ENCODE measurements at regions not wholly inside any gene's neighbourhood (a gene's known extent, or its start where the extent isn't known, plus 50 kb on each side); places are given as distances from the start of the nearest gene placed in this dataset.
"Not testable (repeated sequence)": the region's sequence is repeated elsewhere in the genome, so short reads cannot be mapped to it uniquely, and the experiment has no call there.

- POLR2A ChIA-PET = no interaction called here
- Mint-ChIP-seq H3K27ac (no peak overlapping the region), H3K4me3 (no peak overlapping the region), H3K4me1 (no peaks in the 10 kb centered on the region), H3K27me3 (no peaks in the 10 kb centered on the region), H3K9me3 (peaks cover 0 to 11% (median 6%) of the 10 kb centered on the region in 9 donors), H3K36me3 (no peaks in the 10 kb centered on the region)
- DNase-seq (no peak), ATAC-seq (no peak)
Measured at GRCh38 chr10:55214608-55215007, 413.6 kb upstream of the PCDH15 start.

DNA sequence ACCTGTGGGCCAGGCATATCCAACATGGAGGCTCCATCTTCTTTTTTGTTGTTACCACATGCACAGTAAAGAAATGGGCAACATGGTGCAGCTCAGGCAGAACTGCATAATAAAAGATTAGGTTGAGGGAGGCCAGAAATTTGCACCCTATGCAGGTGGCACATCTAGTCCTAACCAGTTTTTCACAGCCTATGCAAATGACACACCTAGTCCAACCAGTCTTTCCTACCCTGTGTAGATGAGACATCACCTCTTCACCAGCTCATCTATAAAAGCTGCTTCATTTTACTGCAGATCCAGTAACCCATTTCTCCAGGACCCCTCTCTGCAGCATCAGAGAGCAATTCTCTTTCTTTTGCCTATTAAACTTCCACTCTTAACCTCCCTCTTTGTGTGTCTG lies 411.0 kb upstream of the PCDH15 start:
- Mint-ChIP-seq H3K27me3 (no peaks in the 10 kb centered on the region), H3K9me3 (peaks cover 0 to 25% (median 8%) of the 10 kb centered on the region in 9 donors), H3K27ac (no peak overlapping the region), H3K4me3 (no peak overlapping the region), H3K36me3 (no peaks in the 10 kb centered on the region), H3K4me1 (no peaks in the 10 kb centered on the region)
- POLR2A ChIA-PET = no interaction called here
- DNase-seq = no peak
- ATAC-seq = no peak

DNA sequence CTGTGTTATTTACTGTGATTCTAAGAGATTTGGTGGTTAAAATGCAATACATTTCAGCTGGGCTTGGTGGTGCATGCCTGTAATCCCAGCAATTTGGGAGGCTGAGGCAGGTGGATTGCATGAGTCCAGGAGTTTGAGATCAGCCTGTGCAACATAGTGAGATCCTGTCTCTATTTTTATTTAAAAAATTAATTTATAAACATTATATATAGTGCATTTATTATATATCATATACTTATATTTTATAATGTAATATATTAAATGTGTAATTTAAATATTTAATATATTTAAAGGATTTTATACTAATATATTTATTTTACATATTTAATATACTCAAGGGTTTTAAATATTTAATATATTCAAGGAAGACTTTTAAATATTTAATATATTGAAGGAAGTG lies 402.8 kb upstream of the PCDH15 start:
- no peak for ATAC-seq
- no peaks in the 10 kb centered on the region for H3K27me3 Mint-ChIP-seq
- DNase-seq = no peak
- peaks cover 0 to 18% (median 8%) of the 10 kb centered on the region in 9 donors for H3K9me3 Mint-ChIP-seq
- no peaks in the 10 kb centered on the region for H3K36me3 Mint-ChIP-seq
- no peak overlapping the region for H3K27ac Mint-ChIP-seq
- H3K4me1 Mint-ChIP-seq = no peaks in the 10 kb centered on the region
- POLR2A ChIA-PET = no interaction called here
- no peak overlapping the region for H3K4me3 Mint-ChIP-seq

- DNase-seq = no peak
- Mint-ChIP-seq H3K9me3 (peaks cover 0 to 13% (median 10%) of the 10 kb centered on the region in 9 donors), H3K36me3 (no peaks in the 10 kb centered on the region), H3K4me3 (no peak overlapping the region), H3K4me1 (no peaks in the 10 kb centered on the region), H3K27ac (no peak overlapping the region), H3K27me3 (no peaks in the 10 kb centered on the region)
- POLR2A ChIA-PET = no interaction called here
- ATAC-seq = no peak
Measured at GRCh38 chr10:55203319-55203718, 402.3 kb upstream of the PCDH15 start.

DNA sequence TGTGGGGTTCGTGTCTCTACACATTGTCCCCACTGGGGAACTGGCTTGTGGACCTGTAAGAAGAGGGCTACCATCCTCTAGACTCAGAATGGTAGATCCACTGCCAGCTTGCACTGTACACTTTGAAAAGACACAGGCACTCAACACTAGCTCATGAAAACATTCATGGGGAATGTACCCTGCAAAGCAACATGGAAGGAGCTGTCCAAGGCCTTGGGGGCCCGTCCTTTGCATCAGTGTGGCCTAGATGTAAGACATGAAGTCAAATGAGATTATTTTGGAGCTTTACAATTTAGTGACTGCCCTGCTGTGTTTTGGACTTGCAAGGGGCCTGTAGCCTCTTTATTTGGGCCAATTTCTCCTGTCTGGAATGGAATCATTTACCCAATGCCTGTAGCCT lies 399.0 kb upstream of the PCDH15 start:
- Mint-ChIP-seq H3K36me3 (no peaks in the 10 kb centered on the region), H3K27me3 (no peaks in the 10 kb centered on the region), H3K4me3 (no peak overlapping the region), H3K9me3 (peaks cover 0 to 15% (median 10%) of the 10 kb centered on the region in 9 donors), H3K4me1 (no peaks in the 10 kb centered on the region), H3K27ac (no peak overlapping the region)
- no peak for DNase-seq
- ATAC-seq = no peak
- POLR2A ChIA-PET = no interaction called here

- Mint-ChIP-seq H3K36me3 (no peaks in the 10 kb centered on the region), H3K9me3 (peaks cover 0 to 11% (median 4%) of the 10 kb centered on the region in 9 donors), H3K27me3 (no peaks in the 10 kb centered on the region), H3K4me3 (no peak overlapping the region), H3K27ac (no peak overlapping the region), H3K4me1 (no peaks in the 10 kb centered on the region)
- no peak for DNase-seq
- ATAC-seq = no peak
- POLR2A ChIA-PET = no interaction called here
Measured at GRCh38 chr10:55191236-55191860, 390.3 kb upstream of the PCDH15 start.

GRCh38 chr10:55183993-55184392 lies 383.0 kb upstream of the PCDH15 start:
- POLR2A ChIA-PET = no interaction called here
- Mint-ChIP-seq H3K27ac (no peak overlapping the region), H3K4me1 (no peaks in the 10 kb centered on the region), H3K9me3 (peaks cover 0 to 25% (median 3%) of the 10 kb centered on the region in 9 donors), H3K4me3 (no peak overlapping the region), H3K36me3 (no peaks in the 10 kb centered on the region), H3K27me3 (no peaks in the 10 kb centered on the region)
- ATAC-seq = no peak
- no peak for DNase-seq

GRCh38 chr10:55180357-55180756 lies 379.3 kb upstream of the PCDH15 start:
- Mint-ChIP-seq H3K27ac (no peak overlapping the region), H3K27me3 (no peaks in the 10 kb centered on the region), H3K9me3 (peaks cover 0 to 14% (median 3%) of the 10 kb centered on the region in 9 donors), H3K36me3 (no peaks in the 10 kb centered on the region), H3K4me1 (no peaks in the 10 kb centered on the region), H3K4me3 (no peak overlapping the region)
- DNase-seq (no peak), ATAC-seq (no peak)
- POLR2A ChIA-PET = no interaction called here

DNA sequence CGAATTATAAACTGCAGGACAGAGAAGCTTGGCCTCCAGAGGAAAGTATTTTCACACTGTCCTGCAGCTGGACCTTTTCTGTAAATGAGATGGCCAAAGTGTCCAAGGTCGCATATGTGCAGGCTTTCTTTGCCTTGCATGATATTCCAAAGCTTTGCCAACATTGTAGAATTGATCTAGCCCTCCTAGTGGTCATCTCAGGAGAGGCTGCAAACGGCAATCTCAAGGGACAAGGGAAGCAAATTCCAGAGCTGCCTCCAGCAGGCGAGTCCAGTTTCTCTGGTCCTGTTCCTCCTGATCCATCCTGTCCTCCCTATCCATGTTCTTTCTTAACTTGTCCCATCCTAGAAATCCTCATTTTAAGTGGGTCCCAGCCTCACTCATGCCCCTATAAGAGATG lies 373.4 kb upstream of the PCDH15 start:
- no peaks in the 10 kb centered on the region for H3K4me1 Mint-ChIP-seq
- no peak overlapping the region for H3K27ac Mint-ChIP-seq
- H3K4me3 Mint-ChIP-seq = no peak overlapping the region
- POLR2A ChIA-PET = no interaction called here
- DNase-seq (no peak), ATAC-seq (no peak)
- no peaks in the 10 kb centered on the region for H3K36me3 Mint-ChIP-seq
- H3K9me3 Mint-ChIP-seq = peaks cover 0 to 15% (median 4%) of the 10 kb centered on the region in 9 donors
- no peaks in the 10 kb centered on the region for H3K27me3 Mint-ChIP-seq

- H3K36me3 Mint-ChIP-seq = no peaks in the 10 kb centered on the region
- POLR2A ChIA-PET = no interaction called here
- no peaks in the 10 kb centered on the region for H3K27me3 Mint-ChIP-seq
- no peak overlapping the region for H3K27ac Mint-ChIP-seq
- no peaks in the 10 kb centered on the region for H3K4me1 Mint-ChIP-seq
- DNase-seq = no peak
- no peak overlapping the region for H3K4me3 Mint-ChIP-seq
- peaks cover 0 to 7% (median 1%) of the 10 kb centered on the region in 9 donors for H3K9me3 Mint-ChIP-seq
- ATAC-seq = no peak
Measured at GRCh38 chr10:55169493-55169892, 368.5 kb upstream of the PCDH15 start.

- H3K9me3 Mint-ChIP-seq = peaks cover 0 to 7% (median 1%) of the 10 kb centered on the region in 9 donors
- DNase-seq = no peak
- H3K36me3 Mint-ChIP-seq = no peaks in the 10 kb centered on the region
- no peak for ATAC-seq
- no peak overlapping the region for H3K4me3 Mint-ChIP-seq
- H3K27me3 Mint-ChIP-seq = no peaks in the 10 kb centered on the region
- POLR2A ChIA-PET = no interaction called here
- no peak overlapping the region for H3K27ac Mint-ChIP-seq
- H3K4me1 Mint-ChIP-seq = no peaks in the 10 kb centered on the region
Measured at GRCh38 chr10:55168343-55168742, 367.3 kb upstream of the PCDH15 start.

GRCh38 chr10:55163388-55163979 lies 362.5 kb upstream of the PCDH15 start:
- Mint-ChIP-seq H3K4me1 (no peaks in the 10 kb centered on the region), H3K4me3 (no peak overlapping the region), H3K9me3 (peaks cover 0 to 6% (median 0%) of the 10 kb centered on the region in 9 donors), H3K27me3 (no peaks in the 10 kb centered on the region), H3K36me3 (no peaks in the 10 kb centered on the region), H3K27ac (peak overlapping the region in 1 of 10 donors; percentile 15)
- DNase-seq (no peak), ATAC-seq (no peak)
- POLR2A ChIA-PET = no interaction called here

DNA sequence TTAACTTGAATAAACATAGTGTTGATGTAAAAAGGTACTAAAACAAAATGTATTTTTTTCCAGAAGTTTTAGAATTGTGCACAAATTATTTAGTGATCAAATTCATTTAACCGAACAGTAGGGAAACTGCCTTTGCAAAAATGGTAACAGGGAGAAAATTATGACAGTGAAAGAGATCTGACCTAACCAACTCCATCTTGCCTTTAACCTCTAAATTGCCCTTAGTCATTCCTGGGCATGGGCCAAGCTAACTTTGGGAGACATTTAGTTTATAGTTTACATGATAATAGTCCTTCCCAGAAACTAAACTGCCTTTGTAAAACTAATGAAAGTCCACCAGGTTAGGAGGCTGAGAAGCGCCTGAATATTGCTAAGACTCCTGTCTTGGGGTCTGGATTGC lies 361.3 kb upstream of the PCDH15 start:
- ATAC-seq, H3K4me3 Mint-ChIP-seq, H3K36me3 Mint-ChIP-seq, H3K9me3 Mint-ChIP-seq, H3K4me1 Mint-ChIP-seq, DNase-seq, H3K27ac Mint-ChIP-seq, POLR2A ChIA-PET, H3K27me3 Mint-ChIP-seq: not testable (repeated sequence)

DNA sequence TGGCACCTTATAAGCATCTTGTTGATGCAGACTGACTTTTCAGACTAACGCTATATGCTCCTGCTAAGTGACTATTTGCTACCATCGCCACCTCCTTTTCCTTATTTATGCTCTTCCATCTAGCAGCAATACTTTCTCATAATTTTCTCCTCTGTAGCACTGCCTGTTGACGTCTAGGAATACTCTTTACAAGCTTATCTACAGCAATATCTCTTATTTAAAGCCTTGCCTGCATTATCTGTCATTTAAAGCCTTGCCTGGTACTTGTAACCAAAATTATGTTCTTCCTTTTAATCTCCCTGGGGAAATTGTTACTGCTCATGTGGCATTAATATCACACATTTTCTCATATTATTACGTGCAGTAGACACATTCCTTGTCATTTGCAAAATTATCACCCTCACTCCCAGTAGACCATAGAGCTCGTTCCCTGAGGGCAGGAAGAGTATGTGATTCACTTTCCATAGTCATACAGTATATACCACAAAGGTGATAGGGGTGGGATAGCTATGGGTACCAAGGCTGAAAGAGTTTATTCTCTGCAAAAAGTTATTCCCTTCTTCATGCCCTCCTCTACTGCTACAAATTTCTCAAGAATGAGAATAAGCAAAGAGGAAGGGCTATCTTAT lies 359.7 kb upstream of the PCDH15 start:
- Mint-ChIP-seq H3K27ac (no peak overlapping the region), H3K4me1 (no peaks in the 10 kb centered on the region), H3K27me3 (no peaks in the 10 kb centered on the region), H3K9me3 (peaks cover 0 to 6% (median 0%) of the 10 kb centered on the region in 9 donors), H3K4me3 (no peak overlapping the region), H3K36me3 (no peaks in the 10 kb centered on the region)
- POLR2A ChIA-PET = no interaction called here
- no peak for DNase-seq
- ATAC-seq = no peak

All from naive thymus-derived CD8-positive, alpha-beta T cell (primary cell).